GM21619 (cell line): ENCODE measurements at regions not wholly inside any gene's neighbourhood (a gene's known extent, or its start where the extent isn't known, plus 50 kb on each side); places are given as distances from the start of the nearest gene placed in this dataset.
A peak's percentile ranks its signal among the peaks of the same experiment; 100 is the strongest.
"Not testable (repeated sequence)": the region's sequence is repeated elsewhere in the genome, so short reads cannot be mapped to it uniquely, and the experiment has no call there.

ENCODE experiments used
- ATAC-seq: cut with Tn5 transposase; IDR thresholded peaks from one replicate; pipeline ENCODE4 v1.9.1; 2021; ENCODE audit not compliant: unreplicated experiment

DNA sequence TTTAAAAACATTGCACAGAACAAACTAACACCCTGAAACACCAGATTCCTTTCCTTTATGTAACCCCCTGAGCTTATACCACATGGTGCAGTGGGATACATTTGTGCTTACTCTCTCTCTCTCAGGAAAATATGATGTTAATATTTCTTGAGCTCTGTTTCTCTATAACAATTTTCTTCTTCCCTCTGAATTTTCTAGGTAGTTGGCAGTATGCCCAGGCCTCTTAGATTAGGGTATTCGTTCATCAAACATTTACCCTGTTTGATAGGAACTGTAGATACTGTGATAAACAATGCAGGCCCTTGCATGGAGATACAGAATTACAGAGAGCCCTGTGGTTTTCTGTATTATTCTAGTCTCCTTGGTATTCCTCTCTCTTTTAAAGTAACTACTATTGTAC, 567.8 kb downstream of the IPMK start:
- no peak for ATAC-seq

DNA sequence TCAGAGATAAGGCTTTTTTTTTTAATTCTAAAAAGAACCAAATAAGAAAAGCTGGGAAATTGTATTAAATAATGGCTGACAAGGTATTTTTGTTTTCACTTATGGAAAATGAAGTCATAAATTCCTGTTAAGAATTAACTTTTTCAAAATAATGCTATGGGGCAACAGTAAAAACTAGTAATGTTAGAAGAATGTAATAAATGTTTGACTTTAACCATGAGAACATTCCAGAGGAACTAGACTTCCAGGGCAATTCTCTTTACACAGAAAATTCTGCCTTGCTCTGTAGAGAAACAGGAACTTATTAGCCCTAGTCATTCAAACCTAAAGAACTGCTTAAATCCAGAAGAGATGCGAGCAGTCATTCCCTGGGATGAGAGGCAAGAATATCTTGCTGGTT, 571.1 kb downstream of the IPMK start:
- no peak for ATAC-seq

DNA sequence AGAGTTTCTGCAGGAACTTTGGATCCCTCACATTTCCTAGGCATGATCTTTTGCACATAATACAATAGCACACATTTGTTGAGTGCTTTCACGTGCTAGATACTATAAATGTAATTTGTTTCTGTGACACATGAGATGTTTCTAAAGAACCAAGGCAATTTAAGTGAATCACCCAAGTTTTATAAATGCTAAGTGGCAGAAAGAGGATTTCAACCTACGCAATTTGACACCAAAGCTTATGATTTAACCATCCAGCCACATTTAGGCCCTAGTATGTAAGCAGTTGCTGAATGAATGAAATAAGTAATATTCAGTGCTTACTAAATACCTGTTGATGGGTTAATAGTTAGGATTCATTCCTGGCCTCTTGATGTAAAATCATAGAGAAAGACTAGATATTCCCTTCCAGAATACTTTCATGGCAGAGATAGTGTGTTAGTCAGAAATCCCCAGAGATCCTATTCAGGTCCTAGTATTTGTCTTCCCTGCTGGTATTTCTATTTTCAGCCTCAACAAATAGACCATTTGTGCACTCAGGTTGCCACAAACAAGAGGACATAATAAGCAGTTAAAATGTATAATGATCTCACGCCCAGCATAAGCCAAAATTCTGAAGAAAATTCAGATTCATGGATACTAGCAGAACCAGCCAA, 572.6 kb downstream of the IPMK start:
- no peak for ATAC-seq

GRCh38 chr10:57692255-57692980, 575.3 kb downstream of the IPMK start:
- no peak for ATAC-seq

DNA sequence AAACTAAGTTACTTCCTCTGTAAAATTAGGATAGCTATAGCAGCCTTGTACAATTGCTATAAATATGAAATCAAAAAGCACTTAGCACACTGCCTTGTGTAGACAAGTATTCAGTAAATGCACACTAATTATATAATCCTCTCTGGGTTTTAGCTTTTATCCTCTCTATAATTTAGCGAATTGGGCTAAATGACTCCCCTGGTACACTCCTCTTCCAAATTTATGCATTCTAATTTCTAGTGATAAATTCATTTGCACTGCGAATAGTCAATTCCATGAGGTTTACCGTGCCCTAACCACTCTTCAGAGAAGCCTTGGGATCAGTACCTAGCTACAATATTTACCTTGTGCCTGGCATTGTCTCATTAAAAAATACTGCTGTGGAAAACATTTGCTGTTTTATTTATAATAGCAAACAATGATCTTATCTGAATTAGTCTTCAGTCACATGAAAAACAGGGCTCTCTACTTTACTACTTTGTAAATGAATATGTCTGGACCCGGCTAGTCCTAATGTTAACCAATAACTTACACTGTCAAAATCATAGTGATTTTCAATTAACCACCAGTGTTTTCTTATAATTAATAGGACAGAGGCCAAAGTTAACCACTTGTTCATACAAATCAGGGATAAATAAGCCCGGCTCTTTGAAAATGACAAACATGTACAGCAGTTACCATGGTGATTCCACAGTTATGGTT, 577.9 kb downstream of the IPMK start:
- ATAC-seq = no peak

- ATAC-seq = no peak
Observed at GRCh38 chr10:57679916-57680315, 587.8 kb downstream of the IPMK start.

DNA sequence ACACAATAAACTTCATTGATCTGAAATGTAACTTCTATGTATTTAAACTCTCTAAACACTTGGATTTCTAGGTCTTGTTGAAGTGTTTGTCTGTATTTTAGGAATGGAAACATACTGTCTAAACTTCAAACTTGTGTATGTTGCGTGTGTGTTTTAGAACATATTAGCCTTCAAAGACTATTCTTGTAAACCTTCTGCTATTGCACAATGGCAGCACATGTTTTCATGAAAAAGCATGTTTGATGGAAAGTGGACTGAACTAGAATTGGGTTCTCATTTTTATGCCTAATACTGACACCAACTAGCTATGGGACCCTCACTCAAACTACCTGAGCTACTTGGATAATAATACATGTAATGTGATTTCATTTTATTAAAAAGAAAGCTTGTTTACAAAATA, 592.6 kb downstream of the IPMK start:
- ATAC-seq = no peak

DNA sequence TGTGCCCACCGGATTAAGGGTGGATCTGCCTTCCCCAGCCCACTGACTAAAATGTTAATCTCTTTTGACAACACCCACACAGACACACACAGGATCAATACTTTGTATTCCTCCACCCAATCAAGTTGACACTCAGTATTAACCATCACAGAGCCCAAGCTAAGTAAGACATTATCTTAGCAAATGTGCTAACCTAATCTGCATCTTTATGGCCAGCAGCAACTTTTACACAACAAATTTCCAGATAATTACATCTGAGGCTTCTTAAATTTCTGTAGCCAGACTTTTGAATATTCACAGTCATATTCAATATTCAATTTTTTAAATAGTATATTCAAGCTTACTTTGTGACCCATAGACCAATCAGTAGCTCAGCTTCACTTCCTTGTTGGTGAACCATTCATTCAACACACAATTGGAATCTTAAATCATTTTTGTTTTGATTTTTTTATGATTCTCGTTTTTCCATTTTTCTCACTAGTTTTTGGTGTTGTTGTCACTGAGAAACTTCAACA, 594.2 kb downstream of the IPMK start:
- ATAC-seq = no peak

- ATAC-seq = no peak
Observed at GRCh38 chr10:57664815-57665214, 602.9 kb downstream of the IPMK start.

GRCh38 chr10:57663401-57663800, 604.3 kb downstream of the IPMK start:
- no peak for ATAC-seq

DNA sequence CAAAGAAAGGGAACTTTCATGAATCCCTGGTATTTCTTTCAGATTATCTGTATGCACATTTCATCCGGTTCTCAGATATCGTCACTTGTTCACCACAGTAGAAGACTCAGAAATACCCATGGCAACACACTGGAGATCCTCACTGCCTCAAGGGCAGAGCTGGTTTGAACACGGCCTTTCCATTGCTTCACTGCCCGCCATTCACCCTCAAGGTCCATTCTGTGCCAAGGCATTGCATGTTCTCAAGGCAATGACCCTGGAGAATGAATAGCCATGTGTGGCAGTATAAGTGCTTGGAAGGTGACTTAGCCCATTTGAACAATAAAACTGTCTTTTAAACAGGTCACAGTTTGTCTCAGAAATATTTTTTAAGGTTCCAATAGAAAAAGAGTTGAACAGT, 606.5 kb downstream of the IPMK start:
- ATAC-seq = no peak

- peak; percentile 91 for ATAC-seq
Observed at GRCh38 chr10:57657164-57657765, 610.4 kb downstream of the IPMK start.

DNA sequence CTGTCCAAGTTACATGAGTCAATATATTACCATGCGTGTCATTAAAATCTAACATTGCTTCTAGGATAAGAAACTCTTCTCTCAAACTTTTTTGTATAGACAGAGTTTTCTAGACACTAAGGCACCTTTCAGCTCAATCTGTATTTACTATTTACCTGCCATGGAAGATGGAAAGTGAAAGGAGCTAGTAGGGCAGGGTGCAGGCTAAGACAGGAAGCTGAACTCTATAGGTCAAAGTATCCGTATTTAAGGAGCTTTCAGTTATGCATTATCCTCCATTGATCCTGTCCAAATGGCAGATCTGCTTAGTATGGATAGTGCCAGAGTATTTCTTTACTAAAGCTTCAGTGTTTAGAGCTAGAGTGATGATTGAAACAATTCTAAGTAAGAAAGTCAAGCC, 612.8 kb downstream of the IPMK start:
- no peak for ATAC-seq

DNA sequence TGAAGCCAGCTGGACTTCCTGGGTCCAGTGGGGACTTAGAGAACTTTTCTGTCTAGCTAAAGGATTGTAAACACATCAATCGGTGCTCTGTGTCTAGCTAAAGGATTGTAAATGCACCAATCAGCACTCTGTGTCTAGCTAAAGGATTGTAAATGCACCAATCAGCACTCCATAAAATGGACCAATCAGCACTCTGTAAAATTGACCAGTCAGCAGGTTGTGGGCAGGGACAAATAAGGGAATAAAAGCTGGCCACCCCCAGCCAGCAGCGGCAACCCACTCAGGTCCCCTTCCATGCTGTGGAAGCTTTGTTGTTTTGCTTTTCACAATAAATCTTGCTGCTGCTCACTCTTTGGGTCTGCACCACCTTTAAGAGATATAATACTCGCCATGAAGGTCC, 622.6 kb downstream of the IPMK start:
- not testable (repeated sequence) for ATAC-seq

DNA sequence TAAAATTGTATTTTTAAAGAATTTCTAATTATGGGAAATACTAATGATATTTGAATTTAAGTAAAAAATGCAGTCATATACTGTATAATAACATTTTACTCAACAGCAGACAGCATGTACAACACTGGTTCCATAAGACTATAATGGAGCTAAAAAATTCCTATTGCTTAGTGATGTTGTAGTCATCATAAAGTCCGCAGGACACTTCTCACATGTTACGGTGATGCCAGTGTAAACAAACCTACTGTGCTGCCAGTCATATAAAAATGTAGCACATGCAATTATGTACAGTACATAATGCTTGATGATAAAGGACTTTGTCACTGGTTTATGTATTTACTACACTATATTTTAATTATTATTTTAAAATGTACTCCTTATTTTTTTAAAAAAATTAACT, 629.3 kb downstream of the IPMK start:
- ATAC-seq = no peak

GRCh38 chr10:57628592-57629284, 639.0 kb downstream of the IPMK start:
- ATAC-seq = no peak

DNA sequence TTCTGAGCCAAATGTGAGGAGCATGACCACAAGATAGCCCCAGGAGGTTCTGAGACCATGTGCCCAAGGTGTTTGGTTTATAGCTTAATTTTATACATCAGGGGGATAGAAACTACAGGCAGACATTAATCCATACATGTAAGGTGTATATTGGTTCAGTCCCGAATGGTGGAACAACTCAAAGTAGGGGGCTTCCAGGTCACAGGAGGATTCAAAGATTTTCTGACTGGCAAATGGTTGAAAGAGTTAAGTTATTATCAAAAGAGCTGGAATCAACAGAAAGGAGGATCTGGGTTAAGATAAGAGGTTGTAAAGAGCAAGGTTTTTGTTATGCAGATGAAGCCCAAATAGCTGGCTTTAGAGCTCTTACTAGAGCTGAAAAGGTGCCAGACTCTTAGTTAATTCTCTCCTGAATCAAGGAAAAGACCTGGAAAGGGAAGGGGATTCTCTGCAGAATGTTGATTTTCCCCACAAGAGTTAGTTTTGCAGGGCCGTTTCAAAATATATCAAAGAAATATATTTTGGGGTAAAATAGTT, 640.0 kb downstream of the IPMK start:
- no peak for ATAC-seq

GRCh38 chr10:57624856-57625592, 642.7 kb downstream of the IPMK start:
- ATAC-seq = no peak

GRCh38 chr10:57624066-57624465, 643.6 kb downstream of the IPMK start:
- ATAC-seq = no peak

- no peak for ATAC-seq
Observed at GRCh38 chr10:57621466-57621865, 646.2 kb downstream of the IPMK start.
